Kasumi-1 (cell line): ENCODE measurements at regions not wholly inside any gene's neighbourhood (a gene's known extent, or its start where the extent isn't known, plus 50 kb on each side); places are given as distances from the start of the nearest gene placed in this dataset.

ENCODE experiments used
- DNase-seq, 2 experiments: peaks; one replicate each; lab custom pipeline; 2025; lab: John Stamatoyannopoulos, UW

- no peak for DNase-seq
Observed at GRCh38 chr12:90079529-90080210, 371.0 kb upstream of the ATP2B1 start.

DNA sequence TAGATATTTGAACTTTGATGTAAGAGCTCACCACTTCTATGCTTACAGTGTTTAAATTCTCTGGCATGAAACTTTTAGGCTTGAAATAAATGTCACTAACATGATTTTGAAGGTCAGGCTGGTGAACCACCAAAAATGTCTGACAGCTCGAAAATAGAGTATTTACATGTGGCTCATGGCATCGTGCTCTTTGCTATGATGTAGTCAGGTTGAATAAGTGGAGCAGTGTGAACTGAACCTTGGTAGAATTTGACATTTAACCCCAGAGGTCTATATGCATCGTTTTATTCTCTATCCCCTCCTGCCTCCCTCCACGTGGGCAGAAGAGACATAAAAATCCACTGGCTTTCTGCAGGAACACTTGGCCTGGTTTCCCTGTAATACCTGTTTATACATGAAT lies 369.7 kb upstream of the ATP2B1 start:
- no peak for DNase-seq

DNA sequence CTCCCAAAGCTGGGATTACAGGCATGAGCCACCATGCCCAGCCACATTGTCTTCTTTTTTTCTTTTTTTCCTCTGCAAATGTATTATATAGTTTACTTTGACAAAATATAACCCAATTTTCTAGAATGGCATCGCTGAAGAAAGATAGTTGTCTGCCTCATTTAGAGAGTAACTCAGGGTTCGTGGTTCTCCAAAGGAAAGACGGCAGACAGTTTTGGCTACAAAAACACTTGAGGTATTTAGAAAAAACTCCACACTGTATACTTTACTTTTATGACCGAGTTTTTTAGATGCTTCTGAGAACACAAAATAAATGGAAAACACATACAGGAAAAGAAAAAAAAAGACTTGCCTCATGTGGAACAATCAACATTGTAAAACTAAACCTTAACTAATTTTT lies 369.1 kb upstream of the ATP2B1 start:
- no peak for DNase-seq

DNA sequence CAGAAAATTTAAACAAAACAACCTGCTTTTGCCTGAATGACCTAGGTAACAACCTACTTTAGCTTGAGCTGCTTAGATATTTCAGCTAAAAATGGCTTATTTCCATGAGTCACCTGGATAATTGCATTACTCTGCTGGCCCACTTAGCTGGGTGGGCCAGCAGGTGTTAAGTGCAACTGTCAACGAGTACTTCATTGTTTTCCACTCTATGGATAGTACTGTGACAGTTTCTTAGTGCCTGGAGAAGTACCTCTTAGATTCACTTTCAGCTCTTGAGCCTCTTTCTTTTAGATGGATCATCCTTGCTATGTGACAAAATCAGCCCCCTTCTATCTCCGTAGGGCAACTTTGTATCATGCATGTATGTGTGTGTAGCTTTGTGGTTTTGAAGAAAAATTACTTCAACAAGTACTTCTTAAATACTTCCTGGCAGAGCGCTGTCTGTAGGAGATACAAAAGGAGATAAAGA lies 368.2 kb upstream of the ATP2B1 start:
- DNase-seq = no peak

- DNase-seq = no peak
Observed at GRCh38 chr12:90075685-90076084, 367.0 kb upstream of the ATP2B1 start.

GRCh38 chr12:90074086-90074485 lies 365.4 kb upstream of the ATP2B1 start:
- DNase-seq = no peak

DNA sequence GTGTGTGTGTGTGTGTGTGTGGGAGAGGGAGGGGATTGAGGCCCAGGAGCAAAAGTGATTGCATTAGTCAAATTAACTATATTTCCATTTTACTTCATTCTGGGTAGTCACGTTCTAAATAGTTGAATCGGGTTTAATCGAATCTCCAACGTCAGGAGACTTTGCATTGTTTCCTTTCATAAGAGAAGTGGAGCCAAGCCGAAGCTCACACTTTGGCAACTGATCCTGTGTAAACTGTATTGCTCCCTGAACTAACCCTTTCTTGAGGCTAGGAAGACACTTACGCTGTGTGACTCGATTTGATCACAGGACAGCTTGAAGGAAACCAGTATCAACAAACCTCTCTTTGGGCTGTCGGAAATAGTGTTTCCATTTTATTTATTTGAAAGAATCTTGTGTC lies 363.4 kb upstream of the ATP2B1 start:
- DNase-seq = no peak

DNA sequence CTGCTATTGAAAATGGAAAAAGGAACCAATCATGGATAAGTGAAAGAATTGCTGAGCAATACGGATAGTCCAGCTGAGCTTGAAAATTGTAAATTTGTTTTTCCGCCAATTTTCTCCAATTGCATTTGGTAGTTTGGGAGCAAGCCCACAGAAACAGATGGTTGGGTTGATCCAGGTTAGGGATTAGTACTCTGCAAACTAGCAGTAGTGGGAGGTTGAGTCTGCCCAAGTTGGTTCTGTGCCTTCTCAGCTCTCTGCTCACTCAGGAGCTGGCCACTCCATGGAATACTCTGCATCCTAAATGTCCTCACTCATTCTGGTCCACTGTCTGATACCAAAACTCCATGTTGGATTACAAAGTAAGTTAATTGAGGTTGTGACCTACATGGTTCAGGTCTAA lies 361.1 kb upstream of the ATP2B1 start:
- no peak for DNase-seq

- no peak for DNase-seq
Observed at GRCh38 chr12:90067791-90068190, 359.2 kb upstream of the ATP2B1 start.

DNA sequence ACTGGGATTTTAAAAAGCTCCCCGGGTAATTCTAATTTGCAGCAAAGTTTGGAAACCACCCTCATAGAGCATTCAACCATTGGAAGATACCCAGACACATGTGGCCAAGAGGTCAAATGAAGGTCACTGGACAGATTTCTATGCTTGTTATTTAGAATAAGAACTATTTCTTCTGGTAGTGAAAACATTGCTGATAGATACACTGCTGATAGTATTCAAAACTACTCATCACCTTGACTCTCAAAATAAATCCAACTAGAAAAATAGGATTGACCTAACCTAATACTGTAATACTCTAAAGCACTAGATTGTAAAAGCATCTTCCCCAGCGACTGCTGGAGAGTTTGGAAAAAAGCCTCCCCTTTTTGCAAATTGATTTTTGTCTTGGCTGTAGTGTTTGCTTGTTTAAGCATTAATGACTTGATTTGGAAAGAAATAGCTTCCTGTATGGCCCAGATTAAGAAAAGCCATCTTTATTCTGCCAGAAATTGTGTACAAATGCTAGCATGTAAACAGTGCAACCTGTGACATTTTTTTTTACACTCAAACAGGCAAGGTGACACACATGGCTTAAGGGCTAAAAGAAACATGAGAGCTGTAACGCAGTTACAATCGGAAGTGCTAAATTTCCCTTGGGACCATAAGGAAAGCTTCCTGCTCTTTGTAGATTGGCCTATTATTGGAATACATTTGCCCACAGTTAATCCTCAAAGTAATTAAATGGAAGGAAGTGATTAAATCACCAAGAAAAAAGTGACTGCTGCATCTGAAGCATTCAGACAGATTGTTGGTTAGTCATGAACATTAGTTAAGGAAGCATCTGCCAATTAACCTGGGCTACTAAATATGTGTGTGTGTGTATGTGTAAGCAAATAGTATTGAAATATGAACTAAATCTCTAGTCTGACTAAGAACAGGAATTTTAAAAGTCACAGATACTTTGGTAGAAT lies 356.5 kb upstream of the ATP2B1 start:
- DNase-seq = no peak

DNA sequence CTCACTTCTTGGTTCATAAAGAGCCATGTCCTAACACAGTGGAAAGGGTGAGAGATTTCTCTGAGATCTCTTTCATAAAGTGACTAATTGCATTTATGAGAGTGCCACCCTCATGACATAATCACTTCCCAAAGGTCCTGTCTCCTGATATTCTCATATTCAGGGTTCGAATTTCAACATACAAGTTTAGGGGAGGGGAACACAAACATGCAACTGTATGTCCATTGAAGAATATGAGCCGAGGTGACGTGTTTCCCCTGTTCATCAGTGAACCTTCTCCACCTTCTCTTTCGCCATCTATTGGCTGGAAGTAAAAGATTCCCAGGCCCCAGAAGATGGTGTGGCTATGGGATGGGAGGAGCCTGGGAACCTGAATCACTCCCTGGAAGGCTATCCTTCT lies 354.2 kb upstream of the ATP2B1 start:
- DNase-seq = no peak

- no peak for DNase-seq
Observed at GRCh38 chr12:90061809-90062208, 353.2 kb upstream of the ATP2B1 start.

- DNase-seq = no peak
Observed at GRCh38 chr12:90060031-90060430, 351.4 kb upstream of the ATP2B1 start.

- no peak for DNase-seq
Observed at GRCh38 chr12:90058704-90059103, 350.1 kb upstream of the ATP2B1 start.

GRCh38 chr12:90055071-90055470 lies 346.4 kb upstream of the ATP2B1 start:
- no peak for DNase-seq

DNA sequence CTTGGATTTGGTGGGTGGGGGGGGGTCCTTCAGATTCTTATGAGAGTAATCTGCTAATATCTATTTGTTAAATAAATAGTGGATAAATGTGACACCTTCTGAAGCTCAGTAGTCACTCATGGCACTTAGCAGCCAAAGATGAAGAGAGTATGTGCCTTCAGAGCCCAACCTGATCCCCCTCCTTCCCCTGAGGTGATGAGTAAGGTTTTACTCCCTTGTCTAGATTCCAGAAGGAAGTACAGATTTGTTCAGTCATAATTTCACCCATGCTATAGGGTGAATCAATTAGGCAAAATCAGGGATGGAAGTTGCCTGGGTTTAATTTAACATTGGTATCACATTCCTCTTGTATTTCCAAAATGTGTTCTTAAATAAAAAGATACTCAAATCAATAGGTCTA lies 340.3 kb upstream of the ATP2B1 start:
- DNase-seq = no peak

DNA sequence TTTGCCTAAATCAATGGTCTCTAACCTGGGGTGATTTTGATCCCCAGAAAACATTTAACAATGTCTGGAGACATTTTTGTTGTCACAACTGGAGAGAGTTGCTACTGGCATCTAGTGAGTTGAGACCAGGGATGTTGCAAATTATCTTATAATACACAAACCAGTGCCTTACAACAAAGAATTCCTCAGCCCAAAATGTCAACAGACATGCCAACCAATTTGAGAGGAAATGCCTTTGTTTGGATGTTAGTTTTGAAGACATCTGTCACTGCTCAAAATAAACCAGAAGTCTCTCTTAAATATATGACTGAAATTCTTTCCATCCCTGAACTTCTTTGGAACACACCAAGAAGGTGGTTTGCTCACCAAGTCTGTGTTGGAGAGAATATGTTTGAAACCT lies 336.9 kb upstream of the ATP2B1 start:
- DNase-seq = no peak

DNA sequence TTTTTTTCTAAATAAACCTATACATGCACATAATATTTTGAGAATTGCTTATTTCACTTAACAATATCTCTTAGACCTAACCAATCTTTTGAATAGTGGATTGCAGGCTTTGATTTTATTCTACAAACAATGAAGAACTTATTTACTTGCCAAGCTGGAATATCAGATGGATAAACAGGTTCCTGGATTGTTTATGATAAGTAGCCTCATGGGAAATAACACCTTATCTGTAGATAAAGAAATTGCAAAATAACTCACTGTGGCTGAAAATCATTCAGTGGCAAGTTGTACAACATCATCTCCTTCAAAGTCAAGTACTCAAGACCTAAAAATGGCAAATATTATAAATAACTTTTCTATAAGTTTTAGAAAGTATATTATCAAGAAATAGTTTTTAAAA lies 335.4 kb upstream of the ATP2B1 start:
- no peak for DNase-seq

- no peak for DNase-seq
Observed at GRCh38 chr12:90042920-90043641, 334.4 kb upstream of the ATP2B1 start.

DNA sequence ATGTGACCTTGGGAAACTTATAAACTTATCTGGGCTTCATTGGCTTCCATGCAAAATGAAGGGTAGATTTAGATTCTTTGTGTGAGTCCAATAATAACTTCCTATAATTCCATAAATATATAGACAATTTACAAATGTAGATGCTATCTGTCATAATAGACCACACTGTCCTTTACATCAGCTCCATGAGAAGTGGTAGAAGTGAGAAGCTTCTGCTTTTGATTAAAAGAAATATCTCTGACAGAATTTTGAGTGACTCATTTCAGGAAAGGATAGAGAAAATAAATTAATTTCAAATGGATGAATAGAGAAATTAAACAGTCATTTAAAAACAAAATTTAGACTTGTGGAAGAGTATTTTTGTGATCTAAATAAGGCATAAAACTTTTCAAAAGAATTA lies 329.7 kb upstream of the ATP2B1 start:
- DNase-seq = no peak

DNA sequence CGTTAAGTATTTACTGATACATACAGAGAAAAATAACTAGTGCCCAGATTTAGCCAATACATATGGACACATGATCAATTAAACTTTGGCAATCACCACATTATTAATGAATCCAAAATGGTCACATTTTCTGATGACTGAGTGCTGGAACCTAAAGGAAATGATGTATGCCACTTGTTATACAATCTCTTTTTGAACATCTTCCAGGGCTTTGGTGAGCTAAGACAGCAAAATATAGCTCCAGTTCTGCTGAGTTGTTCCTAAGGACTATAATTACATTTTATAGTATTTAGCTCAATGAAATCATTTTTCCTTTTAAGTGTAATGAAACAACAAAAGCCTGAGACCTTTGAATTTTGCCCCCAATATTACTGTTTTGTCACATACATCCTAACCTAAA lies 329.1 kb upstream of the ATP2B1 start:
- DNase-seq = no peak

DNA sequence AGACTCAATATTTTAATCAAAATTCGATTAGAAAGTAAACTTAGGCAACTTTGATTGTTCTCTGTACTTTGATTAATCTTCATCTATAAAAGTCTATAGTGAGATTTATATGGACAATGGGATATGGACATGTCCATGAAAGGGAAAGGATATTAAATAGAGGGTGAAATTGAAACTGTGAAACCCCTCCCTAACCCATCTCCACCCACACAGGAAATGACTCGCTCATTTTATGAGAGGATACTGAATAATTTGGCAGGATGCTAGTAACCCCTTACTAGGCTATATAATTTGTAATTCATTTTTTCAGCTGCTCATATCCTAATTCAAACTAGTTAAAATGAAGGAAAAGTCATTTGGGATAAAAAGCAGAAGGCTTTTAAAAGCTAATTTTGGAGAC lies 328.0 kb upstream of the ATP2B1 start:
- DNase-seq = no peak

DNA sequence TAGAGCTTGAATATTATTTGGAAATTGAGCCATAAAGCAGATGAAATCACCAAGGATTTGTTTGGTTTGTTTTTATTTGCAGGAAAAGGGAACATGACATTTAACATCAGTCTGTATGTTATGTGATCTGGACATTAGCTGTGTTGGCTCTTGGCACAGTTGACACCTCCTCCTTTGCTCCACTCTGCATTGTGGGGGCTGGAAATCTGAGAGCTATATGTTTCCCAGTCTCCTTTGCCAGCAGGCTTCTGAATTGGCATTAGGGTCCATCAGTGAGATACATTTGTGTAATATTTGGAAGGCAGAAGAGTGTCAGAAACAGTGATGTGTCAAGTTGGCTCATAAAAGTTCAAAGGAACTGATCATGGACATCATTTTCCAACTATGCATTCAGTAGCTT lies 322.1 kb upstream of the ATP2B1 start:
- DNase-seq = no peak
